A673 (cell line): ENCODE measurements at regions not wholly inside any gene's neighbourhood (a gene's known extent, or its start where the extent isn't known, plus 50 kb on each side); places are given as distances from the start of the nearest gene placed in this dataset.

ENCODE experiments used
- BruUV-seq: library from RNA; stranded (reverse); fragments of 400-500 nt; replicated peaks from 2 replicates; lab custom pipeline; 2021; lab: Mats Ljungman, UMichigan
- CTCF ChIA-PET: fragments of 300-600 bp; sonication (Branson Sonifier 250); formaldehyde crosslinking; loops from one replicate; lab custom pipeline; 2022; ENCODE audit warnings: antibody characterized with exemption; lab: Charles Lee
- POLR2A ChIA-PET: fragments of 300-600 bp; sonication (Branson Sonifier 250); formaldehyde crosslinking; loops from one replicate; lab custom pipeline; 2022; ENCODE audit warnings: antibody characterized with exemption; ENCODE audit not compliant: low non-redundant PET; lab: Charles Lee
- DNase-seq: peaks from one replicate; pipeline ENCODE4 v3.0.0-alpha.2; 2015; ENCODE audit warnings: low spot score
- H3K27ac ChIP-seq: fragments of 200-600 bp; sonication (generic); 2 replicates; pipeline ENCODE4 v1.5.1; 2016; ENCODE audit warnings: mixed run types, low read depth, mild to moderate bottlenecking, mixed read lengths, antibody characterized with exemption, low read length; ENCODE audit not compliant: poor library complexity, severe bottlenecking
- H3K27me3 ChIP-seq: fragments of 200-600 bp; sonication (generic); replicated peaks from 2 replicates; pipeline ENCODE4 v1.6.1; 2017; ENCODE audit warnings: mixed run types, low read depth, mild to moderate bottlenecking, mixed read lengths, antibody characterized with exemption, low read length; ENCODE audit not compliant: insufficient read depth, poor library complexity
- H3K36me3 ChIP-seq: fragments of 200-600 bp; sonication (generic); 2 replicates; pipeline ENCODE4 v1.6.1; 2016; ENCODE audit warnings: mixed run types, mild to moderate bottlenecking, mixed read lengths, antibody characterized with exemption, low read length; ENCODE audit not compliant: insufficient read depth, poor library complexity, severe bottlenecking
- H3K4me1 ChIP-seq: fragments of 200-600 bp; sonication (generic); 2 replicates; pipeline ENCODE4 v1.6.1; 2017; ENCODE audit warnings: mixed run types, mild to moderate bottlenecking, mixed read lengths, antibody characterized with exemption, low read length; ENCODE audit not compliant: insufficient read depth, poor library complexity, severe bottlenecking
- H3K4me3 ChIP-seq: fragments of 200-600 bp; sonication (generic); 2 replicates; pipeline ENCODE4 v1.5.1; 2016; ENCODE audit warnings: low read depth, mixed run types, mild to moderate bottlenecking, mixed read lengths, low read length; ENCODE audit not compliant: poor library complexity, severe bottlenecking
- H3K9me3 ChIP-seq: fragments of 200-600 bp; sonication (generic); 2 replicates; pipeline ENCODE4 v1.6.1; 2016; ENCODE audit warnings: mixed run types, low read depth, mild to moderate bottlenecking, mixed read lengths, antibody characterized with exemption, low read length; ENCODE audit not compliant: poor library complexity, severe bottlenecking
- EZH2 ChIP-seq: fragments of 200-600 bp; sonication (generic); IDR thresholded peaks from 2 replicates; pipeline ENCODE4 v1.6.1; 2017; ENCODE audit warnings: borderline replicate concordance, low read depth, mild to moderate bottlenecking, mixed read lengths, antibody characterized with exemption, low read length; ENCODE audit not compliant: poor library complexity, severe bottlenecking
- intact Hi-C: fragments of 100-400 bp; cut with micrococcal nuclease; formaldehyde crosslinking; loops from one replicate; pipeline ENCODE4 v1.10.0; 2022; ENCODE audit not compliant: unreplicated experiment
- TF ChIP-seq, protein P1 (sequence below): fragments of 300-800, 200-600 bp; sonication (generic); conservative IDR thresholded peaks from 2 replicates; pipeline ENCODE4 v1.5.1; 2017; ENCODE audit warnings: low read depth, mild to moderate bottlenecking, antibody characterized with exemption, low read length, moderate library complexity, mixed read lengths

DNA sequence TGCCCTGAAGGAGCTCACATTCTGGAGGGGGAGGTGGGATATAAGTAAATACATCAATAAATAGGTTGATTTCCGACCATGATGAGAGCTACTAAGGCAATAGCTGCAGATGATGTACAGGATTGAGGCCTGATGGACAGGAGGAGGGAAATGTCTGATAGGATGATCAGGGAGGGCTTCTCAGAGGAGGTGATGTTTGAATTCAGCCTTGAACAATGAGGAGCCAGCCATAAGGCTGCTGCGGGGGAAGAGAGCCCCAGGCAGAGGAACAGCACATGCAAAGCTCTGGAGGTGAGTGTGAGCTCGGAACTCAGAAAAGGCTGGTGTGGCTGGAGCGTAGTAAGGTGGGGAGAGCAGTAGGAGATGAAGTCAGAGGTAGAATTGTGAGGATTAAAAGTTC lies 411.7 kb downstream of the PTPRU start:
- no TSS peak for BruUV-seq
- no peak for TF ChIP-seq EZH2
- TF ChIP-seq, protein P1, sequence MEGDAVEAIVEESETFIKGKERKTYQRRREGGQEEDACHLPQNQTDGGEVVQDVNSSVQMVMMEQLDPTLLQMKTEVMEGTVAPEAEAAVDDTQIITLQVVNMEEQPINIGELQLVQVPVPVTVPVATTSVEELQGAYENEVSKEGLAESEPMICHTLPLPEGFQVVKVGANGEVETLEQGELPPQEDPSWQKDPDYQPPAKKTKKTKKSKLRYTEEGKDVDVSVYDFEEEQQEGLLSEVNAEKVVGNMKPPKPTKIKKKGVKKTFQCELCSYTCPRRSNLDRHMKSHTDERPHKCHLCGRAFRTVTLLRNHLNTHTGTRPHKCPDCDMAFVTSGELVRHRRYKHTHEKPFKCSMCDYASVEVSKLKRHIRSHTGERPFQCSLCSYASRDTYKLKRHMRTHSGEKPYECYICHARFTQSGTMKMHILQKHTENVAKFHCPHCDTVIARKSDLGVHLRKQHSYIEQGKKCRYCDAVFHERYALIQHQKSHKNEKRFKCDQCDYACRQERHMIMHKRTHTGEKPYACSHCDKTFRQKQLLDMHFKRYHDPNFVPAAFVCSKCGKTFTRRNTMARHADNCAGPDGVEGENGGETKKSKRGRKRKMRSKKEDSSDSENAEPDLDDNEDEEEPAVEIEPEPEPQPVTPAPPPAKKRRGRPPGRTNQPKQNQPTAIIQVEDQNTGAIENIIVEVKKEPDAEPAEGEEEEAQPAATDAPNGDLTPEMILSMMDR: no peak
- intact Hi-C loops: no loop called here
- no peak for DNase-seq
- CTCF ChIA-PET: no interaction called here
- POLR2A ChIA-PET: interaction anchor here (0.5 kb wide), 1 partner anchor 15 kb away, joined by 7 read pairs; no protein-coding TSS in a partner anchor
- Histone ChIP-seq H3K4me1 (no peaks in the 10 kb centered on the region), H3K27ac (no peak overlapping the region), H3K27me3 (no peaks in the 10 kb centered on the region), H3K4me3 (no peak overlapping the region), H3K9me3 (no peaks in the 10 kb centered on the region), H3K36me3 (no peaks in the 10 kb centered on the region)

DNA sequence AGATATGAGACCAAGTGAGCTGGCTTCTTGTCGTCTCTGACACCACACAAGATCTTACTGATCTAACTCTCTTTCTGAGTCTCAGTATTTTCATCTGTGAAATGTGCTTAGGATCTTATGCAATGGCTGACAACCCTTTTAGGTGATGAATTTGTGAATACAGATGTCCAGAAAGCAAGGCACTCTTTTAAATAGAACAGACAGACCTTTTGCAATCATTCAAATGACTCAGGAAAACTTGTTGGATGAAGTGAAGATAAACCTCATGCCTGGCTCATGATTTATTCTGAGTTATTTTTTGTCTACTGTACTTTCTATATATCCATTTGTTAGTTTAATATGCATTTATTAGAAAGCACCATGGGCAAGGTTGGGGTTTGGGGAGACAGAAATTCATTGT lies 411.3 kb downstream of the PTPRU start:
- no peak overlapping the region for H3K27ac ChIP-seq
- H3K27me3 ChIP-seq: no peaks in the 10 kb centered on the region
- CTCF ChIA-PET: no interaction called here
- no peaks in the 10 kb centered on the region for H3K4me1 ChIP-seq
- no peak overlapping the region for H3K4me3 ChIP-seq
- H3K9me3 ChIP-seq: no peaks in the 10 kb centered on the region
- intact Hi-C loops: no loop called here
- no peak for DNase-seq
- no peaks in the 10 kb centered on the region for H3K36me3 ChIP-seq
- POLR2A ChIA-PET: interaction anchor here (0.5 kb wide), 1 partner anchor 15 kb away, joined by 7 read pairs; no protein-coding TSS in a partner anchor
- TF ChIP-seq, protein P1: no peak
- no peak for TF ChIP-seq EZH2
- BruUV-seq: no TSS peak

DNA sequence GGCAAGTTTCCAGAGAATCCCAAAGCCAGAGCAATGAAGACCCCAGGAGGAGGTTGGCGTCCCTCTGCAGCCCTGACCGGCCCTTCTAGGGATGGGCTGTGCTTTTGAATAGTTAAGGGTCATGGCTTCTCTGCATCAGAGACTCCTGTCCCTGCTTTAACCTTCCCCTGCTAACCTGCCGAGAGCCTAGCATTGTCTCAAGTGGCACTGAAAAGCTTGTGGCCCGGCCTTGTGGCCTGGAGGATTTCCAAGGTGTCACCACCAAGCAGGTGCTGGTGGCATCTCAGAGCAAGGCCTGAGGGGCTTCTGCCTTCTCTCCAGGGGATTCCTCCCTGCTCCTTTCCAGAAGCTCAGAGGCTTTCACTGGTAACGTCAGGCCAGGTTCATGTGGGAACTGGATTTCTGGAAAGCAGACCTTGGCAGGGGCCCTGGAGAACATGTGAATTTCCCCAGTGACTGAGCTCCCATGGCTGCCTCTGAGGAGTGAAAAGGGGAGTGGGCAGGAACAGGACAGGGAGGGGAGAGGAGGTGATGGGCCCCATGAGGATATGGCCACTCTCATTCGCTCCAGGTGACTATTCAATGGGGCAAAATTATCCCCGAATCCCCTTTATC lies 409.9 kb downstream of the PTPRU start:
- no peak overlapping the region for H3K4me3 ChIP-seq
- CTCF ChIA-PET: no interaction called here
- H3K27me3 ChIP-seq: no peaks in the 10 kb centered on the region
- H3K36me3 ChIP-seq: no peaks in the 10 kb centered on the region
- intact Hi-C loops: no loop called here
- POLR2A ChIA-PET: no interaction called here
- TF ChIP-seq, protein P1: no peak
- no peak for TF ChIP-seq EZH2
- no peak overlapping the region for H3K27ac ChIP-seq
- DNase-seq: no peak
- no peaks in the 10 kb centered on the region for H3K9me3 ChIP-seq
- no peaks in the 10 kb centered on the region for H3K4me1 ChIP-seq
- no TSS peak for BruUV-seq
